ENCODE measurements at regions not wholly inside any gene's neighbourhood (a gene's known extent, or its start where the extent isn't known, plus 50 kb on each side); places are given as distances from the start of the nearest gene placed in this dataset.

DNA sequence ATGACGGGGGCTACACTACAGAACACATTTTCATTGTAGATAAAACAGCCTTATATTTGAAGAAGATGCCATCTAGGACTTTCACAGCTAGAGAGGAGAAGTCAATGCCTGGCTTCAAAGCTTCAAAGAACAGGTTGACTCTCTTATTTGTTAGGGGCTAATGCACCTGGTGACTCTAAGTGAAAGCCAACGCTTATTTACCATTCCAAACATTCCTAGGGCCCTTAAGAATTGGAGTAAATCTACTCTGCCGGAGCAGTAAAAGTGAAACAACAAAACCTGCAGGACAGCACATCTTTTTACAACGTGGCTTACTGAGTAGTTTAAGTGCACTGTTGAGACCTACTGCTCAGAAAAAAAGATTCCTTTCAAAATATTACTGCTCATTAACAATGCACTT lies 487.2 kb upstream of the SOX5 start:
- Histone ChIP-seq H2AFZ (replicated peaks; ENCODE audit: low read length, poor library complexity) (no peak overlapping the region), H4K91ac (ENCODE audit: insufficient read depth, low read depth, low read length) (no peak overlapping the region), H3K27me3 (ENCODE audit: control insufficient read depth, insufficient read depth, low read length) (no peaks in the 10 kb centered on the region), H3K4me3 (ENCODE audit: insufficient read depth, low read depth, low read length) (no peak overlapping the region), H4K20me1 (ENCODE audit: insufficient read depth, low read length) (no peaks in the 10 kb centered on the region), H3K79me1 (ENCODE audit: low read depth in 1 of 2, low read length in 2 of 2) (peaks cover 19 to 23% of the 10 kb centered on the region in 2 experiments), H4K8ac (ENCODE audit: low read depth in 2 of 2, low read length in 2 of 2) (no peak overlapping the region), H3K4me2 (ENCODE audit: low read depth, low read length) (no peak overlapping the region), H2BK120ac (ENCODE audit: low read depth, low read length) (no peak overlapping the region), H3K36me3 (ENCODE audit: control insufficient read depth, insufficient read depth, low read length) (no peaks in the 10 kb centered on the region), H2BK15ac (ENCODE audit: low read depth, low read length) (no peak overlapping the region), H3K18ac (ENCODE audit: low read depth, low read length) (no peak overlapping the region), H3K4ac (ENCODE audit: low read depth, low read length) (no peak overlapping the region), H3K9ac (ENCODE audit: low read depth, low read length) (no peak overlapping the region), H3K9me3 (ENCODE audit: control insufficient read depth, insufficient read depth, low read length) (no peaks in the 10 kb centered on the region), H3K27ac (ENCODE audit: insufficient read depth, low read length) (no peak overlapping the region), H3K14ac (replicated peaks; ENCODE audit: low read depth, low read length) (no peak overlapping the region), H2BK20ac (ENCODE audit: low read depth, low read length) (no peak overlapping the region), H2AK9ac (replicated peaks; ENCODE audit: low read depth, low read length, poor library complexity) (no peak overlapping the region), H3K56ac (ENCODE audit: extremely low read depth, insufficient read depth, low read length) (no peak overlapping the region), H4K5ac (ENCODE audit: low read depth, low read length) (no peak overlapping the region), H3K23ac (ENCODE audit: low read depth, low read length) (no peak overlapping the region), H2AK5ac (ENCODE audit: low read depth, low read length) (no peak overlapping the region), H3K4me1 (ENCODE audit: control insufficient read depth, insufficient read depth, low read length) (peaks cover 3% of the 10 kb centered on the region; the same call in 1 of the 2 replicates), H3K9me1 (ENCODE audit: insufficient read depth, low read length) (no peaks in the 10 kb centered on the region), H2BK5ac (ENCODE audit: low read depth, low read length, poor library complexity, severe bottlenecking) (no peak overlapping the region)
- ChIA-PET CTCF (interaction anchor here (2.1 kb wide), 1 partner anchor 8 kb away, joined by 5 read pairs; no protein-coding TSS in a partner anchor), POLR2A (ENCODE audit: unreplicated experiment) (no interaction called here)
- no CpG with 5 or more reads among the region's 4 CpGs for WGBS, 2 experiments (ENCODE audit: extremely low coverage in 2 of 2, insufficient read length in 1 of 2)
- intact Hi-C loops (cut with micrococcal nuclease): no loop called here
- dilution Hi-C loops (cut with HindIII; ENCODE audit: low sequenced_read_pairs, unreplicated experiment): no loop called here
- no TSS peak for BruUV-seq (replicated peaks)
- TF ChIP-seq SMC3 (IDR thresholded peaks at IDR 0.05; ENCODE audit: low read depth, low read length): no peak
- no peak for TF ChIP-seq MAZ (IDR thresholded peaks at IDR 0.05; ENCODE audit: borderline replicate concordance, low read depth, low read length)
- TF ChIP-seq, protein P1, sequence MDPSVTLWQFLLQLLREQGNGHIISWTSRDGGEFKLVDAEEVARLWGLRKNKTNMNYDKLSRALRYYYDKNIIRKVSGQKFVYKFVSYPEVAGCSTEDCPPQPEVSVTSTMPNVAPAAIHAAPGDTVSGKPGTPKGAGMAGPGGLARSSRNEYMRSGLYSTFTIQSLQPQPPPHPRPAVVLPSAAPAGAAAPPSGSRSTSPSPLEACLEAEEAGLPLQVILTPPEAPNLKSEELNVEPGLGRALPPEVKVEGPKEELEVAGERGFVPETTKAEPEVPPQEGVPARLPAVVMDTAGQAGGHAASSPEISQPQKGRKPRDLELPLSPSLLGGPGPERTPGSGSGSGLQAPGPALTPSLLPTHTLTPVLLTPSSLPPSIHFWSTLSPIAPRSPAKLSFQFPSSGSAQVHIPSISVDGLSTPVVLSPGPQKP (IDR thresholded peaks at IDR 0.05; ENCODE audit: borderline replicate concordance, low read depth, low read length): no peak
- no peak for TF ChIP-seq RCOR1 (IDR thresholded peaks at IDR 0.05; ENCODE audit: insufficient replicate concordance, low read length)
- no peak for TF ChIP-seq RAD21 (IDR thresholded peaks at IDR 0.05; ENCODE audit: low read length)
- no peak for TF ChIP-seq MAFK (IDR thresholded peaks at IDR 0.05; ENCODE audit: low read depth, low read length)
- TF ChIP-seq CHD1 (IDR thresholded peaks at IDR 0.05; ENCODE audit: low read depth, low read length): no peak
- TF ChIP-seq MXI1 (IDR thresholded peaks at IDR 0.05; ENCODE audit: borderline replicate concordance, low read depth, low read length): no peak
- TF ChIP-seq NFE2L2 (IDR thresholded peaks at IDR 0.05; ENCODE audit: low read depth, low read length): no peak
- no peak for TF ChIP-seq FOS (IDR thresholded peaks at IDR 0.05; ENCODE audit: low read depth, low read length)
- TF ChIP-seq, protein P2, sequence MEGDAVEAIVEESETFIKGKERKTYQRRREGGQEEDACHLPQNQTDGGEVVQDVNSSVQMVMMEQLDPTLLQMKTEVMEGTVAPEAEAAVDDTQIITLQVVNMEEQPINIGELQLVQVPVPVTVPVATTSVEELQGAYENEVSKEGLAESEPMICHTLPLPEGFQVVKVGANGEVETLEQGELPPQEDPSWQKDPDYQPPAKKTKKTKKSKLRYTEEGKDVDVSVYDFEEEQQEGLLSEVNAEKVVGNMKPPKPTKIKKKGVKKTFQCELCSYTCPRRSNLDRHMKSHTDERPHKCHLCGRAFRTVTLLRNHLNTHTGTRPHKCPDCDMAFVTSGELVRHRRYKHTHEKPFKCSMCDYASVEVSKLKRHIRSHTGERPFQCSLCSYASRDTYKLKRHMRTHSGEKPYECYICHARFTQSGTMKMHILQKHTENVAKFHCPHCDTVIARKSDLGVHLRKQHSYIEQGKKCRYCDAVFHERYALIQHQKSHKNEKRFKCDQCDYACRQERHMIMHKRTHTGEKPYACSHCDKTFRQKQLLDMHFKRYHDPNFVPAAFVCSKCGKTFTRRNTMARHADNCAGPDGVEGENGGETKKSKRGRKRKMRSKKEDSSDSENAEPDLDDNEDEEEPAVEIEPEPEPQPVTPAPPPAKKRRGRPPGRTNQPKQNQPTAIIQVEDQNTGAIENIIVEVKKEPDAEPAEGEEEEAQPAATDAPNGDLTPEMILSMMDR (conservative IDR thresholded peaks at IDR 0.05; ENCODE audit: low read depth, low read length): no peak
- no peak for TF ChIP-seq RFX5 (IDR thresholded peaks at IDR 0.05; ENCODE audit: low read depth, low read length)
- no peak for TF ChIP-seq POLR2A (IDR thresholded peaks at IDR 0.05; ENCODE audit: low read depth, low read length)
- TF ChIP-seq, protein P3, sequence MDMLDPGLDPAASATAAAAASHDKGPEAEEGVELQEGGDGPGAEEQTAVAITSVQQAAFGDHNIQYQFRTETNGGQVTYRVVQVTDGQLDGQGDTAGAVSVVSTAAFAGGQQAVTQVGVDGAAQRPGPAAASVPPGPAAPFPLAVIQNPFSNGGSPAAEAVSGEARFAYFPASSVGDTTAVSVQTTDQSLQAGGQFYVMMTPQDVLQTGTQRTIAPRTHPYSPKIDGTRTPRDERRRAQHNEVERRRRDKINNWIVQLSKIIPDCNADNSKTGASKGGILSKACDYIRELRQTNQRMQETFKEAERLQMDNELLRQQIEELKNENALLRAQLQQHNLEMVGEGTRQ (IDR thresholded peaks at IDR 0.05; ENCODE audit: low read depth, low read length): no peak
- no peak for TF ChIP-seq CEBPB (IDR thresholded peaks at IDR 0.05; ENCODE audit: low read depth, low read length)
- no peak for TF ChIP-seq BHLHE40 (IDR thresholded peaks at IDR 0.05; ENCODE audit: low read depth, low read length)
- DNase-seq (no peak), ATAC-seq (ENCODE audit: low read depth) (no peak)
- in situ Hi-C loops (cut with MboI; ENCODE audit: low sequenced_read_pairs): no loop called here

Data from IMR-90 (cell line).